ENCODE measurements at regions not wholly inside any gene's neighbourhood (a gene's known extent, or its start where the extent isn't known, plus 50 kb on each side); places are given as distances from the start of the nearest gene placed in this dataset.

DNA sequence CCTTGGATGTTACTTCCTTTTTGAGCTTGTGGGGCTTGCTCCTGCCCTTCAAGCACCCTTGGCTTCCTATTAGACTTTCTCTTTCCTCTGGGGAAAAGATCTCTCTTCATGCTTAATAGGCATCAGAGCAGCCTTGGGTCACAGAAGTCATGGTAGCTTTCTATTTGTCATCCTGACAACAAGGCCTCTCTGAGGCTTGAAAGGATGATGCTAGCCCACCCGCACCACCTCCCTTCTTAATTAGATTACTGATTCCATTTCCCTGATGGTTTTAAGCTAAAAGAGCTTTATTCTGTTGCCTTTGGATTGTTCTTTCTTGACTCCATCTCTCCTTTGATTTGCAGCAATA is 435.5 kb upstream of the TPM1 start:
- no peak for TF ChIP-seq EZH2 (IDR thresholded peaks at IDR 0.05; ENCODE audit: low read depth)
- TF ChIP-seq CTCF (conservative IDR thresholded peaks at IDR 0.05): no peak
